ENCODE measurements at regions not wholly inside any gene's neighbourhood (a gene's known extent, or its start where the extent isn't known, plus 50 kb on each side); places are given as distances from the start of the nearest gene placed in this dataset.
"Not testable (repeated sequence)": the region's sequence is repeated elsewhere in the genome, so short reads cannot be mapped to it uniquely, and the experiment has no call there.

- FAIRE-seq (no peak), DNase-seq (ENCODE audit: low spot score in 2 of 2) (no peak)
These were observed 659.4 kb downstream of the MAFB start for GRCh38 chr20:40029589-40029988.

- DNase-seq (ENCODE audit: low spot score in 2 of 2): no peak
These were observed 669.5 kb downstream of the MAFB start for GRCh38 chr20:40019510-40019909.

GRCh38 chr20:40017765-40018164 lies 671.3 kb downstream of the MAFB start:
- FAIRE-seq (no peak), DNase-seq (ENCODE audit: low spot score in 2 of 2) (no peak)

More at GRCh38 chr20:40019510-40019909, 669.5 kb downstream of the MAFB start:
- no peak for FAIRE-seq

GRCh38 chr20:40016890-40017289 lies 672.1 kb downstream of the MAFB start:
- no peak for FAIRE-seq
- no peak for DNase-seq (ENCODE audit: low spot score in 2 of 2)

GRCh38 chr20:40016392-40016791 lies 672.6 kb downstream of the MAFB start:
- FAIRE-seq: no peak
- DNase-seq (ENCODE audit: low spot score in 2 of 2): no peak

- not testable (repeated sequence) for DNase-seq (ENCODE audit: low spot score in 2 of 2); FAIRE-seq
These were observed 677.0 kb downstream of the MAFB start for GRCh38 chr20:40012026-40012425.

- DNase-seq (ENCODE audit: low spot score in 2 of 2) (no peak), FAIRE-seq (no peak)
These were observed 678.6 kb downstream of the MAFB start for GRCh38 chr20:40010483-40010882.

GRCh38 chr20:40009542-40009941 lies 679.5 kb downstream of the MAFB start:
- DNase-seq (ENCODE audit: low spot score in 2 of 2) (no peak), FAIRE-seq (no peak)

- FAIRE-seq: no peak
- DNase-seq (ENCODE audit: low spot score in 2 of 2): no peak
These were observed 680.9 kb downstream of the MAFB start for GRCh38 chr20:40008177-40008576.

GRCh38 chr20:40006168-40006860 lies 682.7 kb downstream of the MAFB start:
- DNase-seq (ENCODE audit: low spot score in 2 of 2) (no peak), FAIRE-seq (no peak)

- not testable (repeated sequence) for DNase-seq (ENCODE audit: low spot score in 2 of 2)
These were observed 684.9 kb downstream of the MAFB start for GRCh38 chr20:40004092-40004491.

GRCh38 chr20:39993742-39994141 lies 695.3 kb downstream of the MAFB start:
- FAIRE-seq (no peak), DNase-seq (ENCODE audit: low spot score in 2 of 2) (no peak)

More at GRCh38 chr20:40004092-40004491, 684.9 kb downstream of the MAFB start:
- FAIRE-seq: not testable (repeated sequence)

GRCh38 chr20:39990692-39991091 lies 698.3 kb downstream of the MAFB start:
- DNase-seq (ENCODE audit: low spot score in 2 of 2) (no peak), FAIRE-seq (no peak)

GRCh38 chr20:39988991-39989390 lies 700.0 kb downstream of the MAFB start:
- FAIRE-seq (no peak), DNase-seq (ENCODE audit: low spot score in 2 of 2) (no peak)

GRCh38 chr20:39986173-39986904 lies 702.7 kb downstream of the MAFB start:
- no peak for FAIRE-seq
- no peak for DNase-seq (ENCODE audit: low spot score in 2 of 2)

GRCh38 chr20:39985271-39985827 lies 703.7 kb downstream of the MAFB start:
- FAIRE-seq: no peak

GRCh38 chr20:39983655-39984054 lies 705.4 kb downstream of the MAFB start:
- DNase-seq (ENCODE audit: low spot score in 2 of 2) (no peak), FAIRE-seq (no peak)

More at GRCh38 chr20:39985271-39985827, 703.7 kb downstream of the MAFB start:
- no peak for DNase-seq (ENCODE audit: low spot score in 2 of 2)

GRCh38 chr20:39983183-39983582 lies 705.9 kb downstream of the MAFB start:
- DNase-seq (ENCODE audit: low spot score in 2 of 2): no peak

GRCh38 chr20:39974966-39975501 lies 714.0 kb downstream of the MAFB start:
- DNase-seq (ENCODE audit: low spot score in 2 of 2) (no peak), FAIRE-seq (no peak)

More at GRCh38 chr20:39983183-39983582, 705.9 kb downstream of the MAFB start:
- no peak for FAIRE-seq

- no peak for DNase-seq (ENCODE audit: low spot score in 2 of 2)
- no peak for FAIRE-seq
These were observed 720.5 kb downstream of the MAFB start for GRCh38 chr20:39968495-39968894.

GRCh38 chr20:39967806-39968205 lies 721.2 kb downstream of the MAFB start:
- DNase-seq (ENCODE audit: low spot score in 2 of 2): no peak

More at GRCh38 chr20:39967806-39968205, 721.2 kb downstream of the MAFB start:
- no peak for FAIRE-seq
